Lower leg skin (tissue), 3 donors: ENCODE measurements at regions not wholly inside any gene's neighbourhood (a gene's known extent, or its start where the extent isn't known, plus 50 kb on each side); places are given as distances from the start of the nearest gene placed in this dataset.

Experiments used
- POLR2A ChIP-seq, 2 donors: fragments of 450-650 bp; IDR thresholded peaks; one replicate each; pipeline ENCODE4 v1.6.1; 2016 to 2017; ENCODE audit warnings: antibody characterized with exemption in 2 of 2, mild to moderate bottlenecking in 1 of 2, moderate library complexity in 1 of 2
- TF ChIP-seq, protein P1 (sequence below), 3 donors: fragments of 450-650 bp; IDR thresholded peaks; one replicate each; pipeline ENCODE4 v1.5.1; 2016; ENCODE audit warnings: antibody characterized with exemption in 3 of 3, mild to moderate bottlenecking in 3 of 3, moderate library complexity in 2 of 3

DNA sequence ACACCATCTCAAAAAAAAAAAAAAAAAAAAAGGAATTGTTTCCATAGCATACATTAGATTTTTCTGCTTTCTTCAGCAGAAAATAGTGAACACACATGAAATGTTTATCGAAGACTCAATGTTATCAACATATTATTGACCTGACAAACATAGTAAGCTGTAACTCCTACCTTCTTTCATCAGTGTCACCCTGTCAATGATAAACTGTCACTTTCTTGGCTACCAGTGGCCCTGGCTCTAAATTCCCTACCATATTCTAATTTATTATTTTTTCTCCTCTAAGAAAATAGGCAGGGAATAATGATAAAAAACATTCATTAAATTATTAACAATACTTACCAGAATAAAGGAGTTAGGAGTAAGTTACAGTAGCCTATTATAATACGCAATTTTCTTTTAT, 127.3 kb upstream of the KLHL1 start:
- no peak for TF ChIP-seq POLR2A (IDR thresholded peaks at IDR 0.05)
- TF ChIP-seq, protein P1, sequence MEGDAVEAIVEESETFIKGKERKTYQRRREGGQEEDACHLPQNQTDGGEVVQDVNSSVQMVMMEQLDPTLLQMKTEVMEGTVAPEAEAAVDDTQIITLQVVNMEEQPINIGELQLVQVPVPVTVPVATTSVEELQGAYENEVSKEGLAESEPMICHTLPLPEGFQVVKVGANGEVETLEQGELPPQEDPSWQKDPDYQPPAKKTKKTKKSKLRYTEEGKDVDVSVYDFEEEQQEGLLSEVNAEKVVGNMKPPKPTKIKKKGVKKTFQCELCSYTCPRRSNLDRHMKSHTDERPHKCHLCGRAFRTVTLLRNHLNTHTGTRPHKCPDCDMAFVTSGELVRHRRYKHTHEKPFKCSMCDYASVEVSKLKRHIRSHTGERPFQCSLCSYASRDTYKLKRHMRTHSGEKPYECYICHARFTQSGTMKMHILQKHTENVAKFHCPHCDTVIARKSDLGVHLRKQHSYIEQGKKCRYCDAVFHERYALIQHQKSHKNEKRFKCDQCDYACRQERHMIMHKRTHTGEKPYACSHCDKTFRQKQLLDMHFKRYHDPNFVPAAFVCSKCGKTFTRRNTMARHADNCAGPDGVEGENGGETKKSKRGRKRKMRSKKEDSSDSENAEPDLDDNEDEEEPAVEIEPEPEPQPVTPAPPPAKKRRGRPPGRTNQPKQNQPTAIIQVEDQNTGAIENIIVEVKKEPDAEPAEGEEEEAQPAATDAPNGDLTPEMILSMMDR (IDR thresholded peaks at IDR 0.05) = no peak
